ENCODE measurements at regions not wholly inside any gene's neighbourhood (a gene's known extent, or its start where the extent isn't known, plus 50 kb on each side); places are given as distances from the start of the nearest gene placed in this dataset.

- no peak overlapping the region for H2AFZ ChIP-seq (ENCODE audit: low read depth, low read length)
- peaks cover 7 to 9% of the 10 kb centered on the region in 2 experiments; a peak in 4 of 5 replicates for H3K27me3 ChIP-seq (ENCODE audit: control insufficient read depth in 2 of 2, insufficient read depth in 2 of 2, low read length in 2 of 2)
- WGBS (ENCODE audit: insufficient coverage, low coverage, missing lambda C conversion rate) = 5% methylated on average over 2 of the region's 2 CpGs
- H3K79me2 ChIP-seq (ENCODE audit: control insufficient read depth, insufficient read depth, low read length) = no peaks in the 10 kb centered on the region
- in situ Hi-C loops (cut with MboI) (no loop called here), intact Hi-C loops (cut with micrococcal nuclease) (no loop called here)
- no peak for ATAC-seq
- H3K4me3 ChIP-seq = no peak overlapping the region
- no peak overlapping the region for H3K9ac ChIP-seq (ENCODE audit: insufficient read depth in 1 of 2, low read depth in 2 of 2, low read length in 2 of 2)
- H3K4me1 ChIP-seq (replicated peaks in 1 of 2; ENCODE audit: control insufficient read depth in 2 of 2, insufficient read depth in 2 of 2, low read length in 2 of 2) = no peaks in the 10 kb centered on the region
- H3K27ac ChIP-seq (ENCODE audit: extremely low read depth, low read depth, low read length) = no peak overlapping the region
- no peaks in the 10 kb centered on the region for H3K36me3 ChIP-seq (ENCODE audit: control insufficient read depth, insufficient read depth, low read length)
- H3K4me2 ChIP-seq (ENCODE audit: insufficient read depth, low read length) = no peak overlapping the region
- H3K9me3 ChIP-seq (replicated peaks; ENCODE audit: control insufficient read depth, insufficient read depth, low read depth, low read length) = 0 out of 2 replicates have a peak, but pooled peaks cover 2% of the 10 kb centered on the region
- ChIA-PET POLR2A (no interaction called here), CTCF (ENCODE audit: low intra/inter-chr PET ratio) (no interaction called here)
- no peak for DNase-seq (ENCODE audit: extremely low read depth in 1 of 4, low spot score in 3 of 4)
- no peaks in the 10 kb centered on the region for H4K20me1 ChIP-seq (replicated peaks; ENCODE audit: control insufficient read depth, insufficient read depth, low read length)
- FAIRE-seq = no peak
- no peaks in the 10 kb centered on the region for H3K9me1 ChIP-seq (ENCODE audit: control insufficient read depth, insufficient read depth, low read length)
- no TSS peak for BruUV-seq (replicated peaks)
- TF ChIP-seq RERE (CRISPR knock-in tag; IDR thresholded peaks at IDR 0.05; ENCODE audit: borderline replicate concordance) (no peak), DACH1 (IDR thresholded peaks at IDR 0.05; ENCODE audit: partially characterized antibody) (no peak), ZNF12 (CRISPR knock-in tag; IDR thresholded peaks at IDR 0.05) (no peak), ZNF232 (CRISPR knock-in tag; IDR thresholded peaks at IDR 0.05) (no peak), HDAC1 (IDR thresholded peaks at IDR 0.05) (no peak), FOXP4 (CRISPR knock-in tag; IDR thresholded peaks at IDR 0.05; ENCODE audit: borderline replicate concordance) (no peak), DLX4 (CRISPR knock-in tag; IDR thresholded peaks at IDR 0.05) (no peak), TAF15 (IDR thresholded peaks at IDR 0.05; ENCODE audit: low read depth, low read length) (no peak), ETS2 (tag; IDR thresholded peaks at IDR 0.05; ENCODE audit: borderline replicate concordance, poor library complexity, severe bottlenecking) (no peak), E2F3 (CRISPR knock-in tag; IDR thresholded peaks at IDR 0.05) (no peak), ATF6 (CRISPR knock-in tag; IDR thresholded peaks at IDR 0.05) (no peak), FIP1L1 (IDR thresholded peaks at IDR 0.05; ENCODE audit: low read depth, low read length, poor library complexity, severe bottlenecking) (no peak)
Measured at GRCh38 chr17:77670173-77670572, 288.3 kb upstream of the TNRC6C start.
